ENCODE measurements at regions not wholly inside any gene's neighbourhood (a gene's known extent, or its start where the extent isn't known, plus 50 kb on each side); places are given as distances from the start of the nearest gene placed in this dataset.

- TF ChIP-seq, protein P1, sequence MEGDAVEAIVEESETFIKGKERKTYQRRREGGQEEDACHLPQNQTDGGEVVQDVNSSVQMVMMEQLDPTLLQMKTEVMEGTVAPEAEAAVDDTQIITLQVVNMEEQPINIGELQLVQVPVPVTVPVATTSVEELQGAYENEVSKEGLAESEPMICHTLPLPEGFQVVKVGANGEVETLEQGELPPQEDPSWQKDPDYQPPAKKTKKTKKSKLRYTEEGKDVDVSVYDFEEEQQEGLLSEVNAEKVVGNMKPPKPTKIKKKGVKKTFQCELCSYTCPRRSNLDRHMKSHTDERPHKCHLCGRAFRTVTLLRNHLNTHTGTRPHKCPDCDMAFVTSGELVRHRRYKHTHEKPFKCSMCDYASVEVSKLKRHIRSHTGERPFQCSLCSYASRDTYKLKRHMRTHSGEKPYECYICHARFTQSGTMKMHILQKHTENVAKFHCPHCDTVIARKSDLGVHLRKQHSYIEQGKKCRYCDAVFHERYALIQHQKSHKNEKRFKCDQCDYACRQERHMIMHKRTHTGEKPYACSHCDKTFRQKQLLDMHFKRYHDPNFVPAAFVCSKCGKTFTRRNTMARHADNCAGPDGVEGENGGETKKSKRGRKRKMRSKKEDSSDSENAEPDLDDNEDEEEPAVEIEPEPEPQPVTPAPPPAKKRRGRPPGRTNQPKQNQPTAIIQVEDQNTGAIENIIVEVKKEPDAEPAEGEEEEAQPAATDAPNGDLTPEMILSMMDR (IDR thresholded peaks at IDR 0.05): no peak
- TF ChIP-seq POLR2AphosphoS5 (IDR thresholded peaks at IDR 0.05) (no peak), POLR2A (IDR thresholded peaks at IDR 0.05; ENCODE audit: low read depth) (no peak), EP300 (IDR thresholded peaks at IDR 0.05) (no peak)
These were observed 448.9 kb upstream of the MANEA start for GRCh38 chr6:95128439-95128838.
